Panc1 (cell line): ENCODE measurements at regions not wholly inside any gene's neighbourhood (a gene's known extent, or its start where the extent isn't known, plus 50 kb on each side); places are given as distances from the start of the nearest gene placed in this dataset.

Experiments
- ATAC-seq: fragments of 200-7000 bp; cut with Tn5 transposase; 2 replicates; pipeline ENCODE4 v1.9.1; 2020; ENCODE audit warnings: mild to moderate bottlenecking, moderate library complexity
- BruUV-seq: library from RNA; stranded (reverse); fragments of 400-500 nt; replicated peaks from 2 replicates; lab custom pipeline; 2021; lab: Mats Ljungman, UMichigan
- CTCF ChIA-PET: fragments of 300-600 bp; sonication (Branson Sonifier 250); formaldehyde crosslinking; loops from one replicate; lab custom pipeline; 2022; ENCODE audit warnings: antibody characterized with exemption; lab: Charles Lee
- POLR2A ChIA-PET: fragments of 300-600 bp; sonication (Branson Sonifier 250); formaldehyde crosslinking; loops from one replicate; lab custom pipeline; 2022; ENCODE audit warnings: antibody characterized with exemption; lab: Charles Lee
- DNase-seq: peaks from one replicate; pipeline ENCODE4 v3.0.0-alpha.2; 2010; ENCODE audit warnings: low read depth, low spot score
- H3K27ac ChIP-seq: 2 replicates; pipeline ENCODE4 v1.5.1; 2011; ENCODE audit warnings: mild to moderate bottlenecking, low read length, inconsistent platforms
- H3K27me3 ChIP-seq: fragments of 200-500 bp; sonication (Bioruptor generic); 2 replicates; pipeline ENCODE4 v1.6.0; 2014; ENCODE audit warnings: low read length, inconsistent platforms; ENCODE audit not compliant: control insufficient read depth, insufficient read depth
- H3K36me3 ChIP-seq: fragments of 200-500 bp; sonication (Bioruptor generic); 2 replicates; pipeline ENCODE4 v1.5.1; 2014; ENCODE audit warnings: inconsistent platforms, mild to moderate bottlenecking, low read length, moderate library complexity; ENCODE audit not compliant: control insufficient read depth, insufficient read depth
- H3K4me1 ChIP-seq: 2 replicates; pipeline ENCODE4 v1.5.1; 2011; ENCODE audit warnings: inconsistent platforms, mild to moderate bottlenecking, low read length, moderate library complexity; ENCODE audit not compliant: control insufficient read depth, insufficient read depth
- H3K4me3 ChIP-seq, 2 experiments: 2 replicates each; pipeline ENCODE4 v1.5.1; 2011 to 2012; ENCODE audit warnings: low read depth in 2 of 2, low read length in 2 of 2, mild to moderate bottlenecking in 2 of 2, inconsistent platforms in 1 of 2, moderate library complexity in 1 of 2
- H3K9me3 ChIP-seq: fragments of 200-500 bp; sonication (Bioruptor generic); 2 replicates; pipeline ENCODE4 v1.5.1; 2014; ENCODE audit warnings: low read depth, mild to moderate bottlenecking, inconsistent platforms, low read length, moderate library complexity; ENCODE audit not compliant: control insufficient read depth, insufficient read depth
- CTCF ChIP-seq: fragments of 450-650 bp; IDR thresholded peaks from 2 replicates; pipeline ENCODE4 v1.5.1; 2017; ENCODE audit warnings: mild to moderate bottlenecking
- POLR2AphosphoS5 ChIP-seq: IDR thresholded peaks from 2 replicates; pipeline ENCODE4 v1.6.1; 2012; ENCODE audit warnings: mild to moderate bottlenecking, low read depth, low read length, moderate library complexity
- REST ChIP-seq, 2 experiments: IDR thresholded peaks; 2 replicates each; pipeline ENCODE4 v1.6.1; 2011 to 2012; ENCODE audit warnings: low read depth in 2 of 2, control low read depth in 1 of 2, low read length in 1 of 2, mild to moderate bottlenecking in 1 of 2, moderate library complexity in 1 of 2; ENCODE audit not compliant: insufficient read depth in 1 of 2
- SIN3A ChIP-seq: IDR thresholded peaks from 2 replicates; pipeline ENCODE4 v1.6.1; 2012; ENCODE audit warnings: low read depth, mild to moderate bottlenecking, low read length, moderate library complexity, borderline replicate concordance; ENCODE audit not compliant: insufficient read depth
- TCF7L2 ChIP-seq: IDR thresholded peaks from 2 replicates; pipeline ENCODE4 v1.6.1; 2011; ENCODE audit warnings: mild to moderate bottlenecking, low read depth, low read length, inconsistent platforms
- in situ Hi-C: cut with HindIII; loops from 2 replicates; pipeline ENCODE4 v1.10.0; 2016; ENCODE audit warnings: low sequenced_read_pairs, low pct_unique_long_range_greater_than_20kb
- intact Hi-C: fragments of 100-400 bp; cut with micrococcal nuclease; formaldehyde crosslinking; loops from one replicate; pipeline ENCODE4 v1.10.0; 2022; ENCODE audit not compliant: unreplicated experiment

- no peak overlapping the region for H3K4me3 ChIP-seq
- intact Hi-C loops (no loop called here), in situ Hi-C loops (no loop called here)
- ATAC-seq (no peak), DNase-seq (no peak)
- CTCF ChIA-PET = no interaction called here
- no peaks in the 10 kb centered on the region for H3K36me3 ChIP-seq
- no peak overlapping the region for H3K27ac ChIP-seq
- no peaks in the 10 kb centered on the region for H3K4me1 ChIP-seq
- no peaks in the 10 kb centered on the region for H3K9me3 ChIP-seq
- POLR2A ChIA-PET = no interaction called here
- no TSS peak for BruUV-seq
- TF ChIP-seq CTCF (no peak), TCF7L2 (no peak), POLR2AphosphoS5 (no peak), REST (IDR thresholded peaks at IDR 0.05; ENCODE audit: insufficient read depth in 1 of 2, low read depth in 2 of 2, low read length in 1 of 2) (no peak), SIN3A (no peak)
- no peaks in the 10 kb centered on the region for H3K27me3 ChIP-seq
These were observed 62.4 kb upstream of the SERP2 start for GRCh38 chr13:44311011-44311780.

- ATAC-seq (no peak), DNase-seq (no peak)
- intact Hi-C loops = no loop called here
- Histone ChIP-seq H3K9me3 (no peaks in the 10 kb centered on the region), H3K4me1 (no peaks in the 10 kb centered on the region), H3K27ac (no peak overlapping the region), H3K36me3 (no peaks in the 10 kb centered on the region), H3K4me3 (no peak overlapping the region), H3K27me3 (no peaks in the 10 kb centered on the region)
- POLR2A ChIA-PET = no interaction called here
- in situ Hi-C loops = no loop called here
- no peak for TF ChIP-seq REST (IDR thresholded peaks at IDR 0.05; ENCODE audit: insufficient read depth in 1 of 2, low read depth in 2 of 2, low read length in 1 of 2)
- no peak for TF ChIP-seq POLR2AphosphoS5
- TF ChIP-seq CTCF = no peak
- no peak for TF ChIP-seq TCF7L2
- no peak for TF ChIP-seq SIN3A
- no TSS peak for BruUV-seq
- CTCF ChIA-PET = no interaction called here
These were observed 61.5 kb upstream of the SERP2 start for GRCh38 chr13:44312131-44312530.
